RWPE2 (cell line): ENCODE measurements at regions not wholly inside any gene's neighbourhood (a gene's known extent, or its start where the extent isn't known, plus 50 kb on each side); places are given as distances from the start of the nearest gene placed in this dataset.

Experiments used
- ATAC-seq: fragments of 200-7000 bp; cut with Tn5 transposase; 3 replicates; pipeline ENCODE4 v1.9.1; 2021; ENCODE audit warnings: low read depth
- DNase-seq: peaks from one replicate; pipeline ENCODE4 v3.0.0-alpha.2; 2020; ENCODE audit warnings: low spot score
- H3K27ac ChIP-seq: fragments of 450-650 bp; 2 replicates; pipeline ENCODE4 v1.5.1; 2017; ENCODE audit warnings: mild to moderate bottlenecking; ENCODE audit not compliant: poor library complexity, severe bottlenecking
- H3K27me3 ChIP-seq: fragments of 250-450 bp; sonication (Bioruptor Pico); 2 replicates; pipeline ENCODE4 v1.5.1; 2021; ENCODE audit warnings: mild to moderate bottlenecking, moderate library complexity; ENCODE audit not compliant: insufficient read depth, poor library complexity, severe bottlenecking
- H3K36me3 ChIP-seq: fragments of 250-450 bp; sonication (Bioruptor Pico); 2 replicates; pipeline ENCODE4 v1.5.1; 2020; ENCODE audit warnings: low read depth, mild to moderate bottlenecking, moderate library complexity
- H3K4me1 ChIP-seq: fragments of 250-450 bp; sonication (Bioruptor Pico); 2 replicates; pipeline ENCODE4 v1.5.1; 2021; ENCODE audit warnings: mild to moderate bottlenecking, moderate library complexity; ENCODE audit not compliant: insufficient read depth, poor library complexity, severe bottlenecking
- H3K4me3 ChIP-seq: fragments of 250-450 bp; sonication (Bioruptor Pico); 2 replicates; pipeline ENCODE4 v1.5.1; 2021; ENCODE audit warnings: mild to moderate bottlenecking, moderate library complexity; ENCODE audit not compliant: severe bottlenecking
- H3K9me3 ChIP-seq: fragments of 250-450 bp; sonication (Bioruptor Pico); 2 replicates; pipeline ENCODE4 v1.5.1; 2021; ENCODE audit warnings: mild to moderate bottlenecking, moderate library complexity; ENCODE audit not compliant: severe bottlenecking
- TF ChIP-seq, protein P1 (sequence below): fragments of 450-650 bp; IDR thresholded peaks from one replicate; pipeline ENCODE4 v1.5.1; 2017; ENCODE audit warnings: mild to moderate bottlenecking, moderate library complexity; ENCODE audit not compliant: poor library complexity, severe bottlenecking

GRCh38 chr4:174133551-174133950 is 149.9 kb downstream of the FBXO8 start:
- no peak for ATAC-seq
- Histone ChIP-seq H3K36me3 (no peaks in the 10 kb centered on the region), H3K4me1 (no peaks in the 10 kb centered on the region), H3K9me3 (no peaks in the 10 kb centered on the region), H3K27me3 (no peaks in the 10 kb centered on the region), H3K4me3 (no peak overlapping the region), H3K27ac (no peak overlapping the region)
- TF ChIP-seq, protein P1, sequence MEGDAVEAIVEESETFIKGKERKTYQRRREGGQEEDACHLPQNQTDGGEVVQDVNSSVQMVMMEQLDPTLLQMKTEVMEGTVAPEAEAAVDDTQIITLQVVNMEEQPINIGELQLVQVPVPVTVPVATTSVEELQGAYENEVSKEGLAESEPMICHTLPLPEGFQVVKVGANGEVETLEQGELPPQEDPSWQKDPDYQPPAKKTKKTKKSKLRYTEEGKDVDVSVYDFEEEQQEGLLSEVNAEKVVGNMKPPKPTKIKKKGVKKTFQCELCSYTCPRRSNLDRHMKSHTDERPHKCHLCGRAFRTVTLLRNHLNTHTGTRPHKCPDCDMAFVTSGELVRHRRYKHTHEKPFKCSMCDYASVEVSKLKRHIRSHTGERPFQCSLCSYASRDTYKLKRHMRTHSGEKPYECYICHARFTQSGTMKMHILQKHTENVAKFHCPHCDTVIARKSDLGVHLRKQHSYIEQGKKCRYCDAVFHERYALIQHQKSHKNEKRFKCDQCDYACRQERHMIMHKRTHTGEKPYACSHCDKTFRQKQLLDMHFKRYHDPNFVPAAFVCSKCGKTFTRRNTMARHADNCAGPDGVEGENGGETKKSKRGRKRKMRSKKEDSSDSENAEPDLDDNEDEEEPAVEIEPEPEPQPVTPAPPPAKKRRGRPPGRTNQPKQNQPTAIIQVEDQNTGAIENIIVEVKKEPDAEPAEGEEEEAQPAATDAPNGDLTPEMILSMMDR: no peak
- no peak for DNase-seq

GRCh38 chr4:174131901-174132300 is 151.6 kb downstream of the FBXO8 start:
- TF ChIP-seq, protein P1: no peak
- no peak for ATAC-seq
- H3K27ac ChIP-seq: no peak overlapping the region
- H3K4me1 ChIP-seq: no peaks in the 10 kb centered on the region
- H3K4me3 ChIP-seq: no peak overlapping the region
- H3K9me3 ChIP-seq: no peaks in the 10 kb centered on the region
- no peaks in the 10 kb centered on the region for H3K27me3 ChIP-seq
- H3K36me3 ChIP-seq: no peaks in the 10 kb centered on the region
- DNase-seq: no peak

- Histone ChIP-seq H3K9me3 (no peaks in the 10 kb centered on the region), H3K36me3 (no peaks in the 10 kb centered on the region), H3K27me3 (no peaks in the 10 kb centered on the region), H3K27ac (no peak overlapping the region), H3K4me1 (peaks cover 3% of the 10 kb centered on the region), H3K4me3 (no peak overlapping the region)
- no peak for DNase-seq
- ATAC-seq: no peak
- TF ChIP-seq, protein P1: no peak
Observed at GRCh38 chr4:174122705-174123104, 160.8 kb downstream of the FBXO8 start.

GRCh38 chr4:174120446-174121295 is 162.8 kb downstream of the FBXO8 start:
- TF ChIP-seq, protein P1: peak; percentile 79
- Histone ChIP-seq H3K27ac (no peak overlapping the region), H3K36me3 (no peaks in the 10 kb centered on the region), H3K27me3 (no peaks in the 10 kb centered on the region), H3K4me1 (peaks cover 3% of the 10 kb centered on the region), H3K4me3 (peak overlapping the region; percentile 14), H3K9me3 (no peaks in the 10 kb centered on the region)
- DNase-seq (no peak), ATAC-seq (peak; percentile 61; the same call in 2 of the 3 replicates)

- TF ChIP-seq, protein P1: no peak
- DNase-seq (no peak), ATAC-seq (no peak)
- Histone ChIP-seq H3K27ac (no peak overlapping the region), H3K27me3 (no peaks in the 10 kb centered on the region), H3K4me1 (peaks cover 3% of the 10 kb centered on the region), H3K4me3 (no peak overlapping the region), H3K36me3 (no peaks in the 10 kb centered on the region), H3K9me3 (no peaks in the 10 kb centered on the region)
Observed at GRCh38 chr4:174119830-174120229, 163.6 kb downstream of the FBXO8 start.
